ENCODE measurements at regions not wholly inside any gene's neighbourhood (a gene's known extent, or its start where the extent isn't known, plus 50 kb on each side); places are given as distances from the start of the nearest gene placed in this dataset.

- DNase-seq (no peak), FAIRE-seq (no peak)
- Histone ChIP-seq H3K27me3 (ENCODE audit: control insufficient read depth, insufficient read depth, low read length) (no peaks in the 10 kb centered on the region), H3K9me3 (ENCODE audit: control insufficient read depth in 2 of 3, insufficient read depth in 1 of 3, low read length in 3 of 3) (no peaks in the 10 kb centered on the region), H3K27ac (ENCODE audit: low read depth in 2 of 2, low read length in 2 of 2) (no peak overlapping the region), H3K36me3 (ENCODE audit: control insufficient read depth in 2 of 3, insufficient read depth in 3 of 3, low read length in 3 of 3) (no peaks in the 10 kb centered on the region), H3K4me1 (ENCODE audit: control insufficient read depth in 2 of 3, insufficient read depth in 2 of 3, low read depth in 1 of 3, low read length in 3 of 3) (no peaks in the 10 kb centered on the region), H3K4me3 (ENCODE audit: low read length in 3 of 3) (no peak overlapping the region), H3K9ac (ENCODE audit: low read length in 3 of 3) (no peak overlapping the region)
- no peak for TF ChIP-seq CTCF (IDR thresholded peaks at IDR 0.05; ENCODE audit: borderline replicate concordance, extremely low read depth, insufficient read depth)
- intact Hi-C loops (cut with DNase I): no loop called here
These were observed 128.3 kb upstream of the MAN2A1 start for GRCh38 chr5:109561447-109561846.

DNA sequence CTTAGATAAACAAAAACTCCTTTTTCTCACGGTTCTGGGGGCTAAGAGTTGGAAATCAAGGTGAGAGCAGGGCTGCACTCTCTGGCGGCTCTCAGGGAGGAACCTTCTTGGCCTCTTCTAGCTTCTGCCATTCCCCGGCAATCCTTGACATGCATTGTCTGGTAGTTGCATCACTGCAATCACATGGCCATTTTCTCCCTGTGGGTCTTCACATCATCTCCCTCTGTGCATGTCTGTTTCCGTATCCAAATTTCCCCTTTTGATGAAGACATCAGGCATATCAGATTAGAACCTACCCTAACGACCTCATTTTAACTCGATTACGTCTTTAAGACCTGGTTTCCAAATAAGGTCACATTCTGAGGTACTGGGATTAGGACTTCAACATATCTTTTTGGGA is 129.2 kb upstream of the MAN2A1 start:
- H3K27me3 ChIP-seq (ENCODE audit: control insufficient read depth, insufficient read depth, low read length): no peaks in the 10 kb centered on the region

DNA sequence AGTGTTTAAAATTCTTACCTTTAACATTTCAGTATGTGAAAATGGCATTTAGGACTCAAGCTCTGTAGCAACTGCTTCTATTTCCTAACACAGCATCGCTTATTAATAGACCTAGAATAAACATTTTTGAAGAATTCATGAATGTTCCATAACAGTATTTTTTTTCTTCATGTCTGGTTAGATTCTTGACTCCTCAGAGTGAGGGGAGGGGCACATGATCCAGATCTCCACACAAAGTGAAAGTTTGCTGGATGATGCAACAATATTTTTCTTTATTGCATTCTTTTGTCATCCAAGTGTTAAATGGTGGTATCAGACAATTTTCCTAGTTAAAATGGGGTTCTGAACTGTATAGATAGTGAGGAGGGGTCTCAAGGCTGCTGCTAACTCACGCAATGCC is 130.8 kb upstream of the MAN2A1 start:
- no peak overlapping the region for H3K27ac ChIP-seq (ENCODE audit: low read depth in 2 of 2, low read length in 2 of 2)
- intact Hi-C loops (cut with DNase I): no loop called here
- H3K27me3 ChIP-seq (ENCODE audit: control insufficient read depth, insufficient read depth, low read length): no peaks in the 10 kb centered on the region
- FAIRE-seq (no peak), DNase-seq (no peak)
- H3K9ac ChIP-seq (ENCODE audit: low read length in 3 of 3): no peak overlapping the region
- no peaks in the 10 kb centered on the region for H3K9me3 ChIP-seq (ENCODE audit: control insufficient read depth in 2 of 3, insufficient read depth in 1 of 3, low read length in 3 of 3)
- H3K36me3 ChIP-seq (ENCODE audit: control insufficient read depth in 2 of 3, insufficient read depth in 3 of 3, low read length in 3 of 3): no peaks in the 10 kb centered on the region
- H3K4me3 ChIP-seq (ENCODE audit: low read length in 3 of 3): no peak overlapping the region
- no peak for TF ChIP-seq CTCF (IDR thresholded peaks at IDR 0.05; ENCODE audit: borderline replicate concordance, extremely low read depth, insufficient read depth)
- H3K4me1 ChIP-seq (ENCODE audit: control insufficient read depth in 2 of 3, insufficient read depth in 2 of 3, low read depth in 1 of 3, low read length in 3 of 3): no peaks in the 10 kb centered on the region

More for the DNA sequence above, 129.2 kb upstream of the MAN2A1 start:
- H3K36me3 ChIP-seq (ENCODE audit: control insufficient read depth in 2 of 3, insufficient read depth in 3 of 3, low read length in 3 of 3): no peaks in the 10 kb centered on the region
- DNase-seq: no peak
- FAIRE-seq: no peak
- H3K4me1 ChIP-seq (ENCODE audit: control insufficient read depth in 2 of 3, insufficient read depth in 2 of 3, low read depth in 1 of 3, low read length in 3 of 3): no peaks in the 10 kb centered on the region
- no peak overlapping the region for H3K27ac ChIP-seq (ENCODE audit: low read depth in 2 of 2, low read length in 2 of 2)
- no peak for TF ChIP-seq CTCF (IDR thresholded peaks at IDR 0.05; ENCODE audit: borderline replicate concordance, extremely low read depth, insufficient read depth)
- intact Hi-C loops (cut with DNase I): no loop called here
- H3K9me3 ChIP-seq (ENCODE audit: control insufficient read depth in 2 of 3, insufficient read depth in 1 of 3, low read length in 3 of 3): no peaks in the 10 kb centered on the region
- no peak overlapping the region for H3K9ac ChIP-seq (ENCODE audit: low read length in 3 of 3)
- H3K4me3 ChIP-seq (ENCODE audit: low read length in 3 of 3): no peak overlapping the region

DNA sequence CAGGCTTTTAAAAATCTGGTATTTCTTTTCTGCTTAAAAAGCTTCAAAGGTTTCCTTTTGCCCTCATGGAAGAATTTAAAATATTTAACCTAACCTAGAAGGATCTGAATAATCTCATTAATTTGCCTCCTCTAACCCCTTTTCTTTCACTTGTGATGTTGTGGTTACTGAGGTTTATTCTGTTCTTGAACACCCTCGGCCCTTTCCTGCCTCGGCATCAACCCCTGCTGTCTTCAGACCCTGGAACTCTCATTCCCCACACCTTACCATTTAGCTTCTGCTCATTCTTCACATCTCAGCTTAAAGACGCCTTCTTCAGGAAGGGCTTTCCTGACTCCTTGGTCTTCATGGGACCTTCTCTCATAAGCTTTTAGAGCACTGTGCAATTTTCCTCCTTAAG is 131.4 kb upstream of the MAN2A1 start:
- FAIRE-seq (no peak), DNase-seq (no peak)
- Histone ChIP-seq H3K27ac (ENCODE audit: low read depth in 2 of 2, low read length in 2 of 2) (no peak overlapping the region), H3K36me3 (ENCODE audit: control insufficient read depth in 2 of 3, insufficient read depth in 3 of 3, low read length in 3 of 3) (no peaks in the 10 kb centered on the region), H3K9ac (ENCODE audit: low read length in 3 of 3) (no peak overlapping the region), H3K27me3 (ENCODE audit: control insufficient read depth, insufficient read depth, low read length) (no peaks in the 10 kb centered on the region), H3K4me1 (ENCODE audit: control insufficient read depth in 2 of 3, insufficient read depth in 2 of 3, low read depth in 1 of 3, low read length in 3 of 3) (no peaks in the 10 kb centered on the region), H3K9me3 (ENCODE audit: control insufficient read depth in 2 of 3, insufficient read depth in 1 of 3, low read length in 3 of 3) (no peaks in the 10 kb centered on the region), H3K4me3 (ENCODE audit: low read length in 3 of 3) (no peak overlapping the region)
- no peak for TF ChIP-seq CTCF (IDR thresholded peaks at IDR 0.05; ENCODE audit: borderline replicate concordance, extremely low read depth, insufficient read depth)
- intact Hi-C loops (cut with DNase I): no loop called here
